Activated CD4-positive, alpha-beta T cell treated with anti-CD3 and anti-CD28 coated beads for 48 hours (primary cell): ENCODE measurements at regions not wholly inside any gene's neighbourhood (a gene's known extent, or its start where the extent isn't known, plus 50 kb on each side); places are given as distances from the start of the nearest gene placed in this dataset.

Experiments
- DNase-seq: peaks from one replicate; pipeline ENCODE4 v3.0.0-alpha.2; 2020

- DNase-seq, result no peak
These were observed 136.7 kb upstream of the CNR1 start for GRCh38 chr6:88302769-88303225.

- no peak for DNase-seq
These were observed 136.0 kb upstream of the CNR1 start for GRCh38 chr6:88301888-88302768.

GRCh38 chr6:88301256-88301655, 135.1 kb upstream of the CNR1 start:
- DNase-seq, result no peak

- no peak for DNase-seq
These were observed 132.1 kb upstream of the CNR1 start for GRCh38 chr6:88298066-88298845.

GRCh38 chr6:88296694-88297093, 130.5 kb upstream of the CNR1 start:
- DNase-seq, result no peak

GRCh38 chr6:88295663-88296062, 129.5 kb upstream of the CNR1 start:
- no peak for DNase-seq

- DNase-seq, result no peak
These were observed 128.6 kb upstream of the CNR1 start for GRCh38 chr6:88294702-88295101.

- DNase-seq, result no peak
These were observed 124.3 kb upstream of the CNR1 start for GRCh38 chr6:88290411-88290810.

- DNase-seq, result no peak
These were observed 121.5 kb upstream of the CNR1 start for GRCh38 chr6:88287696-88288095.

- DNase-seq, result no peak
These were observed 110.2 kb upstream of the CNR1 start for GRCh38 chr6:88276331-88276730.

- DNase-seq, result no peak
These were observed 102.4 kb upstream of the CNR1 start for GRCh38 chr6:88268508-88268907.

- no peak for DNase-seq
These were observed 100.0 kb upstream of the CNR1 start for GRCh38 chr6:88266126-88266525.

GRCh38 chr6:88263591-88263990, 97.4 kb upstream of the CNR1 start:
- DNase-seq, result no peak

GRCh38 chr6:88262332-88262731, 96.2 kb upstream of the CNR1 start:
- DNase-seq, result no peak

- no peak for DNase-seq
These were observed 85.2 kb upstream of the CNR1 start for GRCh38 chr6:88251301-88251700.

- DNase-seq, result no peak
These were observed 82.7 kb upstream of the CNR1 start for GRCh38 chr6:88248709-88249321.

- DNase-seq, result no peak
These were observed 80.5 kb upstream of the CNR1 start for GRCh38 chr6:88246654-88247053.

GRCh38 chr6:88244721-88245120, 78.6 kb upstream of the CNR1 start:
- no peak for DNase-seq

- DNase-seq, result no peak
These were observed 72.8 kb upstream of the CNR1 start for GRCh38 chr6:88238901-88239300.

- no peak for DNase-seq
These were observed 71.9 kb upstream of the CNR1 start for GRCh38 chr6:88238065-88238464.

- no peak for DNase-seq
These were observed 70.6 kb upstream of the CNR1 start for GRCh38 chr6:88236612-88237360.

GRCh38 chr6:88232753-88233152, 66.6 kb upstream of the CNR1 start:
- DNase-seq, result no peak

- no peak for DNase-seq
These were observed 57.2 kb upstream of the CNR1 start for GRCh38 chr6:88223298-88223697.
